ENCODE measurements at regions not wholly inside any gene's neighbourhood (a gene's known extent, or its start where the extent isn't known, plus 50 kb on each side); places are given as distances from the start of the nearest gene placed in this dataset.

DNA sequence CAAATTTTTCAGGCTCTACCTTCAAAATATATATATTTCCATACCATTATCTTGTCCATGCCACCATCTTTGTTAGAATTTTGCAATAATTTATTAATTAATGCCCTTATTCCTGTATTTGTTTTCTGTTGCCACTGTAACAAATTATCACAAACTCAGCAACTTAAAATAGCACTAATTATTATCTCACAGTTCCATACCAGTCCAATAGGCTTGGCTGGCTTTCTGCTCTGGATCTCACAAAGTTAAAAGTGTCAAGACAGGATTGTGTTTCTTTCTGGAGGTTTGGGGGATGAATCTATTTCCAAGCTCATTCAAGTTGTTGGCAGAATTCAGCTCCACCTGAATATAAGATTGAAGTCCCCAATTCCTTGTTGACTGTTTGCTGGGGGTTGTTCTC, 58.6 kb upstream of the SLC38A4 start:
- FAIRE-seq = no peak
- no peaks in the 10 kb centered on the region for H3K27me3 ChIP-seq (ENCODE audit: control insufficient read depth in 3 of 3, insufficient read depth in 3 of 3, low read length in 3 of 3)

DNA sequence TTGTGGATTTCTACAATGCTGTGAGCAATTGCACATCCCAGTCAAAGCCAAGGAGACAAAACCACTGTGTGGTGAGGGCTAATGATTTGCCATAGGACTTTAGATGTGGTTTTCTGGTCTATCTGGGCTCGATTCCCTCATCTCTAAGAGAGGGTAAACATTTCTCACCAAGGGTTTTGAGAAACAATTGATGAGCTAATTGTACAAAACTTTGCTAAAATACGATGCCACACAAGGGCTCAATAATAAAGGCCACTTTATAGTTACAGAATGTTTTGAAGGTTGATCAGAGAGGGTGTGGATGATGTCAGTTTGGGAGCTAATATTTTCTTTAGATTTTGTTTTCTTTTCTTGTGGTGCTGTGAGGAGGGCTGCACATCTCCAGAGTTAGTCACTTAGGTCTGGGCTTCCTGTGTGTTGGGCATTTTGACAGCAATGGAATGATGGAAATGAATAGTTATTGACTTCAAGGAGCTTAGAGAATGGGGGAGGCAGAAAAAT, 60.8 kb upstream of the SLC38A4 start:
- no peaks in the 10 kb centered on the region for H3K9me3 ChIP-seq (ENCODE audit: control insufficient read depth in 2 of 2, insufficient read depth in 1 of 2, low read depth in 1 of 2, low read length in 1 of 2)
- H3K36me3 ChIP-seq (ENCODE audit: control insufficient read depth in 3 of 3, insufficient read depth in 2 of 3, low read depth in 1 of 3, low read length in 3 of 3) = no peaks in the 10 kb centered on the region
- H3K27ac ChIP-seq (ENCODE audit: low read depth in 1 of 3, low read length in 2 of 3) = no peak overlapping the region
- no peak for DNase-seq
- FAIRE-seq = no peak
- no peak overlapping the region for H3K4me3 ChIP-seq (ENCODE audit: low read depth in 1 of 3, low read length in 3 of 3)
- 38 to 49% (median 39%) methylated on average over 2 of the region's 2 CpGs for WGBS, 3 donors
- H3K4me1 ChIP-seq (ENCODE audit: control insufficient read depth in 3 of 3, insufficient read depth in 2 of 3, low read depth in 1 of 3, low read length in 2 of 3) = no peaks in the 10 kb centered on the region
- no peaks in the 10 kb centered on the region for H3K27me3 ChIP-seq (ENCODE audit: control insufficient read depth in 3 of 3, insufficient read depth in 3 of 3, low read length in 3 of 3)

More for the DNA sequence above, 58.6 kb upstream of the SLC38A4 start:
- Histone ChIP-seq H3K4me1 (ENCODE audit: control insufficient read depth in 3 of 3, insufficient read depth in 2 of 3, low read depth in 1 of 3, low read length in 2 of 3) (no peaks in the 10 kb centered on the region), H3K36me3 (ENCODE audit: control insufficient read depth in 3 of 3, insufficient read depth in 2 of 3, low read depth in 1 of 3, low read length in 3 of 3) (no peaks in the 10 kb centered on the region), H3K4me3 (ENCODE audit: low read depth in 1 of 3, low read length in 3 of 3) (no peak overlapping the region), H3K9me3 (ENCODE audit: control insufficient read depth in 2 of 2, insufficient read depth in 1 of 2, low read depth in 1 of 2, low read length in 1 of 2) (no peaks in the 10 kb centered on the region), H3K27ac (ENCODE audit: low read depth in 1 of 3, low read length in 2 of 3) (no peak overlapping the region)
- DNase-seq = no peak

DNA sequence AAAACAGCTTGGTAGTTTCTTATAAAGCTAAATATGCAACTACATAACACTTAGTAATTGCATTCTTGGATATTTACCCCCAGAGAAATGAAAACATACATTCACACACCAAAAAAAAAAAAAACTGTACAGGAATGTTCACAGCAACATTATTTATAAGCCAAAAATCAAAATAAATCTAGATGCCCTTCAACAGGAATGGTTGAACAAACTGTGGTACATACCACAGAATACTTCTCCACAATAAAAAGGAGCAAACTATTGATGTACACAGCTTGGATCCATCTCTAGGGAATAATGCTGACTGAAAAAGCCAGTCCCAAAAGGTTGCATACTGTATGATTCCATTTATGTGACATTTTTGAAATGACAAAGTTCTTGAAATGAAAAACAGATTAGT, 62.1 kb upstream of the SLC38A4 start:
- no peaks in the 10 kb centered on the region for H3K4me1 ChIP-seq (ENCODE audit: control insufficient read depth in 3 of 3, insufficient read depth in 2 of 3, low read depth in 1 of 3, low read length in 2 of 3)
- no peak for FAIRE-seq

DNA sequence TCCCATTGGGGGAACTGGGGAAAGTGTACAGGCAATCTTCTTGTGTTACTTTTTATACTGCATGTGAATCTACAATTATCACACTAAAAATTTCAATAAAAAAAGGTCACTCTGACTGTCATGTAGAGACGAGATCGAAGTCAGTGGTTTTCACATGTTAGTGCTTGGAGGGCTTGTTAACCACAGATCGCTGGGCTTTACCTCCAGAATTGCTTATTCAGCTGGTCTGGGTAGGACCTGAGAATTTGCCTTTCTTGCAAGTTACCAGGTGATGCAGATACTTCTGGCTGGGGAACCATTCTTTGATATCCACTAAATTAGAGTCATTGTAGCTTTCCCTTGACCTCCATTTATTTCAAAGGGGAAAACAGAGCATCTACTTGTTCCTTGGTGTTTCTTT, 62.8 kb upstream of the SLC38A4 start:
- H3K4me1 ChIP-seq (ENCODE audit: control insufficient read depth in 3 of 3, insufficient read depth in 2 of 3, low read depth in 1 of 3, low read length in 2 of 3) = no peaks in the 10 kb centered on the region
- DNase-seq = no peak
- no peak for FAIRE-seq
- H3K27me3 ChIP-seq (ENCODE audit: control insufficient read depth in 3 of 3, insufficient read depth in 3 of 3, low read length in 3 of 3) = no peaks in the 10 kb centered on the region
- H3K4me3 ChIP-seq (ENCODE audit: low read depth in 1 of 3, low read length in 3 of 3) = no peak overlapping the region
- H3K36me3 ChIP-seq (ENCODE audit: control insufficient read depth in 3 of 3, insufficient read depth in 2 of 3, low read depth in 1 of 3, low read length in 3 of 3) = no peaks in the 10 kb centered on the region
- no peak overlapping the region for H3K27ac ChIP-seq (ENCODE audit: low read depth in 1 of 3, low read length in 2 of 3)
- WGBS, 3 donors = 85 to 90% (median 86%) methylated on average over 3 of the region's 3 CpGs
- H3K9me3 ChIP-seq (ENCODE audit: control insufficient read depth in 2 of 2, insufficient read depth in 1 of 2, low read depth in 1 of 2, low read length in 1 of 2) = no peaks in the 10 kb centered on the region

More for the DNA sequence above, 62.1 kb upstream of the SLC38A4 start:
- Histone ChIP-seq H3K9me3 (ENCODE audit: control insufficient read depth in 2 of 2, insufficient read depth in 1 of 2, low read depth in 1 of 2, low read length in 1 of 2) (no peaks in the 10 kb centered on the region), H3K4me3 (ENCODE audit: low read depth in 1 of 3, low read length in 3 of 3) (no peak overlapping the region), H3K36me3 (ENCODE audit: control insufficient read depth in 3 of 3, insufficient read depth in 2 of 3, low read depth in 1 of 3, low read length in 3 of 3) (no peaks in the 10 kb centered on the region), H3K27me3 (ENCODE audit: control insufficient read depth in 3 of 3, insufficient read depth in 3 of 3, low read length in 3 of 3) (no peaks in the 10 kb centered on the region), H3K27ac (ENCODE audit: low read depth in 1 of 3, low read length in 2 of 3) (no peak overlapping the region)
- DNase-seq = no peak

DNA sequence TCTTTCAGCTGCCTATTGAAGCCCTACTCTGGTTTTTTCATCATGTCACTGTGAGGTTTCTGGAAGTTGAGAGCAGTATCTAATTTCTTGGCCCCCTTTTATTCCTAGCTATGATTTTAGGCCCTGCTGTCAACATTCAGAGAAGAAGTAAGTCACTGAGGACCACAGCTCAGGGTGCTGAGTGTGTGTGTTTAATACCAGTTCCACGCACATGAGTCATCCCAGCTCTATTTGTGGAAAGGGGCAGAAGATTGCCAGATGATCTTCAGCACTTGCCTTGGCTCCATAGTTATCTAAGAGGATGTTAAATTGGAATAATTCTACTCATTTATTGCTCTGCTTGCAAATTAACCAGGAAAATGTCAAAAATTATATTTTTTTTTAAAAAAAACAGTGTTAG, 65.5 kb upstream of the SLC38A4 start:
- H3K27me3 ChIP-seq (ENCODE audit: control insufficient read depth in 3 of 3, insufficient read depth in 3 of 3, low read length in 3 of 3) = no peaks in the 10 kb centered on the region
- H3K9me3 ChIP-seq (ENCODE audit: control insufficient read depth in 2 of 2, insufficient read depth in 1 of 2, low read depth in 1 of 2, low read length in 1 of 2) = no peaks in the 10 kb centered on the region
- FAIRE-seq (no peak), DNase-seq (no peak)
- H3K36me3 ChIP-seq (ENCODE audit: control insufficient read depth in 3 of 3, insufficient read depth in 2 of 3, low read depth in 1 of 3, low read length in 3 of 3) = no peaks in the 10 kb centered on the region
- no peak overlapping the region for H3K4me3 ChIP-seq (ENCODE audit: low read depth in 1 of 3, low read length in 3 of 3)
- no peak overlapping the region for H3K27ac ChIP-seq (ENCODE audit: low read depth in 1 of 3, low read length in 2 of 3)
- no peaks in the 10 kb centered on the region for H3K4me1 ChIP-seq (ENCODE audit: control insufficient read depth in 3 of 3, insufficient read depth in 2 of 3, low read depth in 1 of 3, low read length in 2 of 3)
- WGBS, 3 donors = 76 to 89% (median 87%) methylated on average over 1 of the region's 1 CpG

DNA sequence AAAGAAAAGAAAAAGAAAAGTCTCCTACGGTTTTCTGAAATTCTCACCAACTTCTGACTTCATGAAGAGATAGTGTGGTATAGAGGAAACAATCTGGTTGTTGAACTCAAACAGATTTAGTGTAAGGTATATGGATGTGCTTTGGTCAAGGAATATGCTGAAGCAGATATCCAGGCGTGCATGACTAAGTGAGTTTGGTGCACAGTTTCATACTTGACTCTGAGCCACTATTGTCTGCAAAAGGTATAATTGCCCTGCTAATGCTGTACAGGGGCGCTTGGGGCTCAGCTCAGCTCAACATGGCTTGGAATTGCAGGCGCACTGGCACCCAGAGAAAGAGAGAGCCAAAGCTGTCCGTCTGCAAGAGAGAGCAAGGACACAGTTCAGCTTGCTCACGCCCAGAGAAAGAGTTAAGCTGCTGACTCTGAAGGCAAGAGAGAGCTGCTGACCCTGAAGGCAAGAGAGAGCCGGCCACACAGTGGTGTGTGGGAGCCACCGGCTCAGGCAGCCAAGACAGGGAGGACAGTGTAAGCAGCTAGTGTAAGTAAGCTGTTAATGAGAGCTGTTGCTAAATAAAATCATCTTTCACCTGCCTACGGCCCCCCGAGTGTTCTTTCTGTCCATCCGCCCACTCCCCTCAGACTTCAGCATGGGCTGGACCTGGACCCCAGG, 66.4 kb upstream of the SLC38A4 start:
- DNase-seq = no peak
- WGBS, 3 donors = 73 to 78% (median 77%) methylated on average over 11 of the region's 11 CpGs
- FAIRE-seq = no peak

DNA sequence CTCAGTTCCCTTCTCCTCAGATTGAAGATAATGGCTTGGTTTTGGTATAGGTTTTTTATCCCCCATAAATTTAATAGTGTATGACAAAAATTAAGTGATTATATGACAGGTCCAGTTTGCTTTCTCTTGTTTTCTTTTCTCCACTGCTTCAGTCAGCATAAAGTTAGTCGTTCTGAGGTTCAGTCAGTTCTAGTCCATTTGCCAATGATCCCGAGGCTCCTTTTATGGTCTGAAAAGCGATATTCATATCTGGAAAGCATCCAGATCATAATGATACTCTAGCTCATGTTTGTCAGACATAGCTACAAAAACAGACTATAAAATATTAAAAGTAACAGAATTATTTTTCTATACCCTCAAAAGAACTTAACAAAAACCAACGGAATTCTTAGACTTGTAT, 67.1 kb upstream of the SLC38A4 start:
- Histone ChIP-seq H3K4me1 (ENCODE audit: control insufficient read depth in 3 of 3, insufficient read depth in 2 of 3, low read depth in 1 of 3, low read length in 2 of 3) (no peaks in the 10 kb centered on the region), H3K27me3 (ENCODE audit: control insufficient read depth in 3 of 3, insufficient read depth in 3 of 3, low read length in 3 of 3) (no peaks in the 10 kb centered on the region), H3K27ac (ENCODE audit: low read depth in 1 of 3, low read length in 2 of 3) (no peak overlapping the region), H3K9me3 (ENCODE audit: control insufficient read depth in 2 of 2, insufficient read depth in 1 of 2, low read depth in 1 of 2, low read length in 1 of 2) (no peaks in the 10 kb centered on the region), H3K4me3 (ENCODE audit: low read depth in 1 of 3, low read length in 3 of 3) (no peak overlapping the region), H3K36me3 (ENCODE audit: control insufficient read depth in 3 of 3, insufficient read depth in 2 of 3, low read depth in 1 of 3, low read length in 3 of 3) (no peaks in the 10 kb centered on the region)
- FAIRE-seq = no peak
- DNase-seq = no peak
- 55 to 70% (median 56%) methylated on average over 4 of the region's 4 CpGs for WGBS, 3 donors

More for the DNA sequence above, 66.4 kb upstream of the SLC38A4 start:
- Histone ChIP-seq H3K4me1 (ENCODE audit: control insufficient read depth in 3 of 3, insufficient read depth in 2 of 3, low read depth in 1 of 3, low read length in 2 of 3) (no peaks in the 10 kb centered on the region), H3K36me3 (ENCODE audit: control insufficient read depth in 3 of 3, insufficient read depth in 2 of 3, low read depth in 1 of 3, low read length in 3 of 3) (no peaks in the 10 kb centered on the region), H3K4me3 (ENCODE audit: low read depth in 1 of 3, low read length in 3 of 3) (no peak overlapping the region), H3K27me3 (ENCODE audit: control insufficient read depth in 3 of 3, insufficient read depth in 3 of 3, low read length in 3 of 3) (no peaks in the 10 kb centered on the region), H3K9me3 (ENCODE audit: control insufficient read depth in 2 of 2, insufficient read depth in 1 of 2, low read depth in 1 of 2, low read length in 1 of 2) (no peaks in the 10 kb centered on the region), H3K27ac (ENCODE audit: low read depth in 1 of 3, low read length in 2 of 3) (no peak overlapping the region)

DNA sequence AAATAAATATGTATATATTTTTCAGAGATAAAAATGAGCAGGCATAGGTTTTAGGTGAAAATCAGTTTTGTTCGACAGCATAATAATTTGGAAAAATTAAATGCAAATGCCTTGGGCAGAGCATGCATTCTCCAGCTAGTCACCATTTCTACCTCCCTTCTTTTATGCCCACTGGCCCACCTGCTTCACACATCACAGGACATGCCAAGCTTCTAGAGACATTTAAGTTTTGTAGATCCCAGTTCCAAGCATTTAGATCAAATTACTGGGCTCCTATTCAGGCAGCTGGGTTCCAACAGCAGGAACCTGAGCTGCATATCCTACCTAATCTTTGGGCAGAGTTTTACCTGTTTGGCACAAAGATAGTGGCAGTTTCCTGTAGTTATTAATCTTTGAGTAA, 67.6 kb upstream of the SLC38A4 start:
- no peaks in the 10 kb centered on the region for H3K4me1 ChIP-seq (ENCODE audit: control insufficient read depth in 3 of 3, insufficient read depth in 2 of 3, low read depth in 1 of 3, low read length in 2 of 3)
- FAIRE-seq = no peak
- 86 to 94% (median 92%) methylated on average over 1 of the region's 1 CpG for WGBS, 3 donors

DNA sequence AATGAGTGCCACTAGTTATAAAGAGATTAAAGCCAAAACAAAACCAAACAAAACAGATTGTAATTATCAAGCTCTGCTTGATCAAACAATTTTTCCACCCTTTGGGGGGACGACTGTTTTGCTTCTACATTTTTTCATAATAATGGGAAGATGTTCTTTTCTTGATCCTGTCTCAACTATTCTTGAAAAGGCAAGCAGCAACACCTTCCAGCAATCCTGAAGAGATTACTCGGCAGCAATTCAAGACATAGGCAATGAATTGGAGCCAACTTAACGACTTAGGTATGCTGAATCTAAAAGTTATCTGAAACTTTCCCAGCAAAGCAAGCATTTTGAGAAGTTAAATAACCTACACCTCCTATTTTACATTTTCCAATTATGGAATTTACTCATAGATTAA, 69.9 kb upstream of the SLC38A4 start:
- Histone ChIP-seq H3K27ac (ENCODE audit: low read depth in 1 of 3, low read length in 2 of 3) (no peak overlapping the region), H3K27me3 (ENCODE audit: control insufficient read depth in 3 of 3, insufficient read depth in 3 of 3, low read length in 3 of 3) (no peaks in the 10 kb centered on the region), H3K4me1 (ENCODE audit: control insufficient read depth in 3 of 3, insufficient read depth in 2 of 3, low read depth in 1 of 3, low read length in 2 of 3) (no peaks in the 10 kb centered on the region), H3K9me3 (ENCODE audit: control insufficient read depth in 2 of 2, insufficient read depth in 1 of 2, low read depth in 1 of 2, low read length in 1 of 2) (no peaks in the 10 kb centered on the region), H3K4me3 (ENCODE audit: low read depth in 1 of 3, low read length in 3 of 3) (no peak overlapping the region), H3K36me3 (ENCODE audit: control insufficient read depth in 3 of 3, insufficient read depth in 2 of 3, low read depth in 1 of 3, low read length in 3 of 3) (no peaks in the 10 kb centered on the region)
- FAIRE-seq (no peak), DNase-seq (no peak)
- 29 to 44% (median 32%) methylated on average over 3 of the region's 3 CpGs for WGBS, 3 donors

More for the DNA sequence above, 67.6 kb upstream of the SLC38A4 start:
- Histone ChIP-seq H3K36me3 (ENCODE audit: control insufficient read depth in 3 of 3, insufficient read depth in 2 of 3, low read depth in 1 of 3, low read length in 3 of 3) (no peaks in the 10 kb centered on the region), H3K4me3 (ENCODE audit: low read depth in 1 of 3, low read length in 3 of 3) (no peak overlapping the region), H3K27me3 (ENCODE audit: control insufficient read depth in 3 of 3, insufficient read depth in 3 of 3, low read length in 3 of 3) (no peaks in the 10 kb centered on the region), H3K9me3 (ENCODE audit: control insufficient read depth in 2 of 2, insufficient read depth in 1 of 2, low read depth in 1 of 2, low read length in 1 of 2) (no peaks in the 10 kb centered on the region), H3K27ac (ENCODE audit: low read depth in 1 of 3, low read length in 2 of 3) (no peak overlapping the region)
- DNase-seq = no peak

Measured in small intestine (tissue), 7 donors.